ENCODE measurements at regions not wholly inside any gene's neighbourhood (a gene's known extent, or its start where the extent isn't known, plus 50 kb on each side); places are given as distances from the start of the nearest gene placed in this dataset.

DNA sequence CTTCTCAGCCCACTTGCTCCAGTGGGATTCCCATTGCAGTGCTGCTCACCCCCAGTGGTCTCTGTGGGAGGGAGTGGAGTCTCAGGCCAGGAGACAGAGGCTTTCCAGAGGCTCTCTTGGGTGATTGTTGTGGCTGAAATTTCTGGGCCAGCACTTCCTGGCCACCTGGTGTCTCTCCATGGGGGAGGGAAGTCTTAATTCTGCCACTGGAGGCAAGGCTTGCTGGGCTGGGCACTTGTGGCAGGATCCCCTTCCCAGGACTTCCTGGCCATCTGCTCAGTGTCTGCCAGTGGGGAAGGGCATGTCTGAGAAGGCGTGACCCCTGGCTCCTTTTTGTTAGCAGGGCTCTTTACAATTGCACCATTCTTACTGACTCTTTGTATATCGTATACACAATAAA lies 351.8 kb downstream of the GABRB3 start:
- H3K27ac Mint-ChIP-seq (ENCODE audit: low read depth, unreplicated experiment): no peak overlapping the region
- ChIA-PET POLR2A (no interaction called here), CTCF (no interaction called here)
- DNase-seq (ENCODE audit: unreplicated experiment): no peak
- TF ChIP-seq, protein P1, sequence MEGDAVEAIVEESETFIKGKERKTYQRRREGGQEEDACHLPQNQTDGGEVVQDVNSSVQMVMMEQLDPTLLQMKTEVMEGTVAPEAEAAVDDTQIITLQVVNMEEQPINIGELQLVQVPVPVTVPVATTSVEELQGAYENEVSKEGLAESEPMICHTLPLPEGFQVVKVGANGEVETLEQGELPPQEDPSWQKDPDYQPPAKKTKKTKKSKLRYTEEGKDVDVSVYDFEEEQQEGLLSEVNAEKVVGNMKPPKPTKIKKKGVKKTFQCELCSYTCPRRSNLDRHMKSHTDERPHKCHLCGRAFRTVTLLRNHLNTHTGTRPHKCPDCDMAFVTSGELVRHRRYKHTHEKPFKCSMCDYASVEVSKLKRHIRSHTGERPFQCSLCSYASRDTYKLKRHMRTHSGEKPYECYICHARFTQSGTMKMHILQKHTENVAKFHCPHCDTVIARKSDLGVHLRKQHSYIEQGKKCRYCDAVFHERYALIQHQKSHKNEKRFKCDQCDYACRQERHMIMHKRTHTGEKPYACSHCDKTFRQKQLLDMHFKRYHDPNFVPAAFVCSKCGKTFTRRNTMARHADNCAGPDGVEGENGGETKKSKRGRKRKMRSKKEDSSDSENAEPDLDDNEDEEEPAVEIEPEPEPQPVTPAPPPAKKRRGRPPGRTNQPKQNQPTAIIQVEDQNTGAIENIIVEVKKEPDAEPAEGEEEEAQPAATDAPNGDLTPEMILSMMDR (IDR thresholded peaks at IDR 0.05; ENCODE audit: unreplicated experiment): no peak
- H3K27me3 Mint-ChIP-seq (ENCODE audit: insufficient read depth, unreplicated experiment): no peaks in the 10 kb centered on the region
- intact Hi-C loops (cut with micrococcal nuclease): no loop called here
- no peak overlapping the region for H3K4me3 Mint-ChIP-seq (ENCODE audit: unreplicated experiment)
- no peaks in the 10 kb centered on the region for H3K36me3 Mint-ChIP-seq (ENCODE audit: insufficient read depth, unreplicated experiment)
- H3K9me3 Mint-ChIP-seq (ENCODE audit: unreplicated experiment): peaks cover 71% of the 10 kb centered on the region
- no TSS peak for BruUV-seq (replicated peaks)
- H3K4me1 Mint-ChIP-seq (ENCODE audit: insufficient read depth, unreplicated experiment): no peaks in the 10 kb centered on the region

DNA sequence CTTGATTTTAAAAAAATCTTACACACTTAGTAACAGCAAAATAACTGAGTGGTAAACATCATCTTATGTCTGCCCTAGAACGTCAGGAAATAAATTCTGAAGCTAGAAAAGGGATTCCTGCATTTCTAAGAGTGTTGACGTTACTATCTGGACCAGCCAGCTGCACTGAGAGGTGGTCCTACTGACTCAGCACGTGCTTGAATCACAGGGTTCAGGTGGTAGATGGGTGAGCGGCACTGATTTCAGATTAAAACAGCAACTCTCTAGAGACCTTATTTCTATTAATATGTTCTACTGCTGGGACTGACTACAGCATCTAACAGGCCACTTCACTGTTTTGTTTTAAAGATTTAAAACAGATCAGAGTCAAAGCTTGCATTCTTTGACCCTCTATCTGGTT lies 377.2 kb downstream of the GABRB3 start:
- Mint-ChIP-seq H3K4me1 (ENCODE audit: insufficient read depth, unreplicated experiment) (no peaks in the 10 kb centered on the region), H3K4me3 (ENCODE audit: unreplicated experiment) (no peak overlapping the region), H3K27me3 (ENCODE audit: insufficient read depth, unreplicated experiment) (no peaks in the 10 kb centered on the region), H3K27ac (ENCODE audit: low read depth, unreplicated experiment) (no peak overlapping the region), H3K36me3 (ENCODE audit: insufficient read depth, unreplicated experiment) (peaks cover 7% of the 10 kb centered on the region), H3K9me3 (ENCODE audit: unreplicated experiment) (peaks cover 20% of the 10 kb centered on the region)
- DNase-seq (ENCODE audit: unreplicated experiment): no peak
- ChIA-PET CTCF (no interaction called here), POLR2A (no interaction called here)
- TF ChIP-seq, protein P1 (IDR thresholded peaks at IDR 0.05; ENCODE audit: unreplicated experiment): no peak
- intact Hi-C loops (cut with micrococcal nuclease): no loop called here
- BruUV-seq (replicated peaks): no TSS peak

DNA sequence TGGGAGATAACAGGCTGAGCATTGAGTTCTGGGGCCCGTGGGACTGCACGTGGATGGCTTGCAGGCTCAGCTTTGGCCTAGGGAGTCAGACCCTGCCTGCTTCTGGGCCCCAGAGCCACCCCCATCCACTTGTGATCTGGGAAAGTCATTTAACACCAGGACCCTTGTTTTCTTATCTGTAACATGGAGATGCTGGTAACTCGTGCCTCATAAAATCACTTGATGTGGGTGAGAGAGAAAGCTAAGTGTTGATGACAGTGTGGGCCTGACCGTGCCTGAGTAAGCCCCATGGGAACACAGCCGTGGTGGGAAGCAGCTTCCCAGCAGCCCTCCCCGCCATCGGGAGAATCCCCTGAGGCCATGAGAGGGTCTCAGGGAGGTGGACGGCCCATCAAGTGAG lies 378.1 kb downstream of the GABRB3 start:
- Mint-ChIP-seq H3K27ac (ENCODE audit: low read depth, unreplicated experiment) (no peak overlapping the region), H3K4me3 (ENCODE audit: unreplicated experiment) (no peak overlapping the region), H3K27me3 (ENCODE audit: insufficient read depth, unreplicated experiment) (no peaks in the 10 kb centered on the region), H3K9me3 (ENCODE audit: unreplicated experiment) (peaks cover 26% of the 10 kb centered on the region), H3K4me1 (ENCODE audit: insufficient read depth, unreplicated experiment) (no peaks in the 10 kb centered on the region), H3K36me3 (ENCODE audit: insufficient read depth, unreplicated experiment) (peaks cover 7% of the 10 kb centered on the region)
- BruUV-seq (replicated peaks): no TSS peak
- DNase-seq (ENCODE audit: unreplicated experiment): no peak
- intact Hi-C loops (cut with micrococcal nuclease): no loop called here
- TF ChIP-seq, protein P1 (IDR thresholded peaks at IDR 0.05; ENCODE audit: unreplicated experiment): no peak
- ChIA-PET CTCF (no interaction called here), POLR2A (no interaction called here)

DNA sequence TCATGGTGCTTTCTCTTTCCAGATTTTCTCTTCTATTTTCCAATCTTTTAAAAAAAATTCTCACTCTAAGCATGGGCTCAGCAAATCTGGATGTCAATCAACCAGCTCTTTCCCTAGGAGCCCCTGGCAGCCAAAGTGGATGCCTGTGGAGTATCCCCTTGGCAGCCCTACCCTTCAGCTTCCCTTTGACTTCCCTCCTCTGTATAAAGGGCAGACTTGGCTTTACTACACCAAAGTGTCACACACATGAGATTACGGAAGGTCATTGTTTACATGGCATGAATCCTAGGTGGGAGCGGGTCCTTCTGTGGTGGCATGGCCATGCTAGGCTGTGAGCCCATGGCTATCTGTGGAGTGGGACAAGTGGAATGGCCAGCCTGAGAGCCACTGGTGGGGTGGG lies 379.9 kb downstream of the GABRB3 start:
- peaks cover 7% of the 10 kb centered on the region for H3K36me3 Mint-ChIP-seq (ENCODE audit: insufficient read depth, unreplicated experiment)
- no peak overlapping the region for H3K27ac Mint-ChIP-seq (ENCODE audit: low read depth, unreplicated experiment)
- TF ChIP-seq, protein P1 (IDR thresholded peaks at IDR 0.05; ENCODE audit: unreplicated experiment): no peak
- H3K9me3 Mint-ChIP-seq (ENCODE audit: unreplicated experiment): peaks cover 37% of the 10 kb centered on the region
- H3K27me3 Mint-ChIP-seq (ENCODE audit: insufficient read depth, unreplicated experiment): no peaks in the 10 kb centered on the region
- no peak for DNase-seq (ENCODE audit: unreplicated experiment)
- ChIA-PET POLR2A (no interaction called here), CTCF (no interaction called here)
- intact Hi-C loops (cut with micrococcal nuclease): no loop called here
- H3K4me3 Mint-ChIP-seq (ENCODE audit: unreplicated experiment): no peak overlapping the region
- no peaks in the 10 kb centered on the region for H3K4me1 Mint-ChIP-seq (ENCODE audit: insufficient read depth, unreplicated experiment)
- BruUV-seq (replicated peaks): no TSS peak

Data from MCF 10A (cell line).